H1 (cell line): ENCODE measurements at regions not wholly inside any gene's neighbourhood (a gene's known extent, or its start where the extent isn't known, plus 50 kb on each side); places are given as distances from the start of the nearest gene placed in this dataset.

ENCODE experiments used
- CTCF ChIP-seq, 3 experiments: IDR thresholded peaks; 1 replicate in 2 of 3; 2 replicates in 1 of 3; pipeline versions ENCODE4 v1.5.1 to v1.6.1; 2011; ENCODE audit warnings: low read length in 3 of 3, mild to moderate bottlenecking in 3 of 3, inconsistent platforms in 2 of 3, low read depth in 1 of 3, moderate library complexity in 1 of 3; ENCODE audit not compliant: insufficient read depth in 1 of 3; ENCODE audit errors: control extremely low read depth in 1 of 3
- EGR1 ChIP-seq: IDR thresholded peaks from 2 replicates; pipeline ENCODE4 v1.6.1; 2011; ENCODE audit warnings: low read depth, low read length, borderline replicate concordance
- MAFK ChIP-seq: IDR thresholded peaks from 2 replicates; pipeline ENCODE4 v1.6.1; 2012; ENCODE audit warnings: low read depth, mild to moderate bottlenecking, improper control_type of control experiment, low read length
- NRF1 ChIP-seq: IDR thresholded peaks from 2 replicates; pipeline ENCODE4 v1.6.1; 2011; ENCODE audit warnings: mild to moderate bottlenecking, low read depth, low read length, improper control_type of control experiment
- POLR2A ChIP-seq, 2 experiments: IDR thresholded peaks; 1 replicate in 1 of 2; 2 replicates in 1 of 2; pipeline ENCODE4 v1.6.1; 2011; ENCODE audit warnings: low read depth in 2 of 2, low read length in 2 of 2, mild to moderate bottlenecking in 2 of 2; ENCODE audit errors: control extremely low read depth in 1 of 2
- RAD21 ChIP-seq, 2 experiments: IDR thresholded peaks in 1 of 2; conservative IDR thresholded peaks in 1 of 2; 2 replicates each; pipeline ENCODE4 v1.6.1; 2011; ENCODE audit warnings: low read depth in 2 of 2, low read length in 2 of 2, improper control_type of control experiment in 1 of 2, inconsistent platforms in 1 of 2, mild to moderate bottlenecking in 1 of 2, moderate library complexity in 1 of 2

- TF ChIP-seq NRF1, result no peak
- TF ChIP-seq EGR1, result no peak
- no peak for TF ChIP-seq POLR2A (IDR thresholded peaks at IDR 0.05; ENCODE audit: control extremely low read depth in 1 of 2, low read depth in 2 of 2, low read length in 2 of 2)
- no peak for TF ChIP-seq CTCF (IDR thresholded peaks at IDR 0.05; ENCODE audit: control extremely low read depth in 1 of 3, insufficient read depth in 1 of 3, low read depth in 1 of 3, low read length in 3 of 3)
- TF ChIP-seq RAD21 (IDR thresholded peaks at IDR 0.05 in 1 of 2, conservative IDR thresholded peaks at IDR 0.05 in 1 of 2; ENCODE audit: low read depth in 2 of 2, low read length in 2 of 2), result no peak
- no peak for TF ChIP-seq MAFK
Observed at GRCh38 chr6:85322446-85323105, 127.3 kb upstream of the NT5E start.
